Tibial nerve (tissue), 3 donors: ENCODE measurements at regions not wholly inside any gene's neighbourhood (a gene's known extent, or its start where the extent isn't known, plus 50 kb on each side); places are given as distances from the start of the nearest gene placed in this dataset.

ENCODE experiments used
- CTCF ChIP-seq, 5 experiments: fragments of 200-600 bp in 3 of 5; fragments of 450-650 bp in 2 of 5; sonication (generic) in 3 of 5; IDR thresholded peaks; one replicate each; pipeline ENCODE4 v1.5.1; 2016 to 2019; ENCODE audit warnings: antibody characterized with exemption in 5 of 5, mild to moderate bottlenecking in 3 of 5, moderate library complexity in 2 of 5
- POLR2A ChIP-seq, 2 donors: fragments of 450-650 bp; IDR thresholded peaks; one replicate each; pipeline ENCODE4 v1.6.1; 2017; ENCODE audit warnings: antibody characterized with exemption in 2 of 2, mild to moderate bottlenecking in 2 of 2, moderate library complexity in 2 of 2

- TF ChIP-seq POLR2A (IDR thresholded peaks at IDR 0.05) (no peak), CTCF (IDR thresholded peaks at IDR 0.05) (no peak)
Measured at GRCh38 chr9:99350461-99350860, 128.4 kb downstream of the SEC61B start.
